ENCODE measurements at regions not wholly inside any gene's neighbourhood (a gene's known extent, or its start where the extent isn't known, plus 50 kb on each side); places are given as distances from the start of the nearest gene placed in this dataset.

GRCh38 chr10:90162271-90162853, 461.0 kb downstream of the KIF20B start:
- intact Hi-C loops (cut with DNase I), result no loop called here
- TF ChIP-seq CTCF (IDR thresholded peaks at IDR 0.05), result no peak
- no peaks in the 10 kb centered on the region for H3K36me3 ChIP-seq
- no peaks in the 10 kb centered on the region for H3K27me3 ChIP-seq
- H3K4me1 ChIP-seq, result no peaks in the 10 kb centered on the region
- no peaks in the 10 kb centered on the region for H3K9me3 ChIP-seq
- no peak overlapping the region for H3K4me3 ChIP-seq
- no peak for DNase-seq
- no peak overlapping the region for H3K9ac ChIP-seq (ENCODE audit: low read depth in 2 of 2, low read length in 2 of 2)
- no peak overlapping the region for H3K27ac ChIP-seq

GRCh38 chr10:90167174-90168064, 466.0 kb downstream of the KIF20B start:
- H3K36me3 ChIP-seq, result no peaks in the 10 kb centered on the region
- H3K27ac ChIP-seq, result no peak overlapping the region
- H3K4me1 ChIP-seq, result no peaks in the 10 kb centered on the region
- H3K27me3 ChIP-seq, result no peaks in the 10 kb centered on the region
- H3K9ac ChIP-seq (ENCODE audit: low read depth in 2 of 2, low read length in 2 of 2), result no peak overlapping the region
- intact Hi-C loops (cut with DNase I), result no loop called here
- TF ChIP-seq CTCF (IDR thresholded peaks at IDR 0.05), result no peak
- no peak for DNase-seq
- H3K9me3 ChIP-seq, result no peaks in the 10 kb centered on the region
- H3K4me3 ChIP-seq, result no peak overlapping the region

GRCh38 chr10:90168244-90168643, 466.9 kb downstream of the KIF20B start:
- Histone ChIP-seq H3K4me3 (no peak overlapping the region), H3K4me1 (no peaks in the 10 kb centered on the region), H3K27ac (no peak overlapping the region), H3K36me3 (no peaks in the 10 kb centered on the region), H3K9ac (ENCODE audit: low read depth in 2 of 2, low read length in 2 of 2) (no peak overlapping the region), H3K27me3 (no peaks in the 10 kb centered on the region), H3K9me3 (no peaks in the 10 kb centered on the region)
- DNase-seq, result no peak
- intact Hi-C loops (cut with DNase I), result no loop called here
- TF ChIP-seq CTCF (IDR thresholded peaks at IDR 0.05), result no peak

GRCh38 chr10:90171014-90171722, 469.8 kb downstream of the KIF20B start:
- no peak overlapping the region for H3K9ac ChIP-seq (ENCODE audit: low read depth in 2 of 2, low read length in 2 of 2)

More at GRCh38 chr10:90171014-90171722, 469.8 kb downstream of the KIF20B start:
- no peaks in the 10 kb centered on the region for H3K36me3 ChIP-seq
- no peak for TF ChIP-seq CTCF (IDR thresholded peaks at IDR 0.05)
- H3K4me1 ChIP-seq, result no peaks in the 10 kb centered on the region
- H3K27ac ChIP-seq, result no peak overlapping the region
- no peak overlapping the region for H3K4me3 ChIP-seq
- no peak for DNase-seq
- intact Hi-C loops (cut with DNase I), result no loop called here
- H3K9me3 ChIP-seq, result no peaks in the 10 kb centered on the region
- no peaks in the 10 kb centered on the region for H3K27me3 ChIP-seq
